Lung (tissue), 11 donors: ENCODE measurements at regions not wholly inside any gene's neighbourhood (a gene's known extent, or its start where the extent isn't known, plus 50 kb on each side); places are given as distances from the start of the nearest gene placed in this dataset.
A peak's percentile ranks its signal among the peaks of the same experiment; 100 is the strongest.
"Not testable (repeated sequence)": the region's sequence is repeated elsewhere in the genome, so short reads cannot be mapped to it uniquely, and the experiment has no call there.

ENCODE experiments used
- ATAC-seq: fragments of 200-7000 bp; cut with Tn5 transposase; one replicate; pipeline ENCODE4 v1.9.1; 2020; ENCODE audit warnings: moderate number of reproducible peaks; ENCODE audit not compliant: insufficient read depth, low FRiP score
- DNase-seq, 3 donors: peaks; one replicate each; pipeline ENCODE4 v3.0.0-alpha.2; 2013 to 2017
- H3K27ac ChIP-seq, 2 donors: one replicate each; pipeline ENCODE4 v1.5.1; 2013; ENCODE audit warnings: mild to moderate bottlenecking in 2 of 2, moderate library complexity in 2 of 2, control low read depth in 1 of 2, inconsistent platforms in 1 of 2, low read depth in 1 of 2, low read length in 1 of 2
- H3K27me3 ChIP-seq, 3 donors: one replicate each; pipeline ENCODE4 v1.5.1; 2013; ENCODE audit warnings: low read length in 2 of 3; ENCODE audit not compliant: control insufficient read depth in 3 of 3, insufficient read depth in 3 of 3
- H3K36me3 ChIP-seq, 4 donors: one replicate each; pipeline ENCODE4 v1.5.1; 2013; ENCODE audit warnings: low read length in 4 of 4, mild to moderate bottlenecking in 1 of 4, moderate library complexity in 1 of 4; ENCODE audit not compliant: control insufficient read depth in 4 of 4, insufficient read depth in 4 of 4
- H3K4me1 ChIP-seq, 5 donors: one replicate each; pipeline ENCODE4 v1.5.1; 2013; ENCODE audit warnings: low read length in 5 of 5, mild to moderate bottlenecking in 2 of 5, moderate library complexity in 1 of 5; ENCODE audit not compliant: control insufficient read depth in 5 of 5, insufficient read depth in 5 of 5
- H3K4me3 ChIP-seq: one replicate; pipeline ENCODE4 v1.5.1; 2013; ENCODE audit warnings: mild to moderate bottlenecking, control low read depth, moderate library complexity
- H3K9ac ChIP-seq, 2 donors: one replicate each; pipeline ENCODE4 v1.5.1; 2013; ENCODE audit warnings: low read length in 2 of 2, control low read depth in 1 of 2; ENCODE audit not compliant: insufficient read depth in 1 of 2
- H3K9me3 ChIP-seq, 4 donors: one replicate each; pipeline ENCODE4 v1.5.1; 2013; ENCODE audit warnings: low read length in 3 of 4, mild to moderate bottlenecking in 1 of 4, moderate library complexity in 1 of 4; ENCODE audit not compliant: control insufficient read depth in 4 of 4, insufficient read depth in 3 of 4
- CTCF ChIP-seq: IDR thresholded peaks from 2 replicates; pipeline ENCODE4 v1.5.1; 2012; ENCODE audit warnings: mild to moderate bottlenecking; ENCODE audit errors: control extremely low read depth, extremely low read depth
- WGBS, 2 donors: extraction: QIAGEN DNeasy Blood & Tissue Kit; methylation state at CpG; one replicate each; pipeline ENCODE4 v1.1.7; 2013; 5-methylcytosine and 5-hydroxymethylcytosine counted together
- donor health status: control.
- donor health status: control.
- donor health status: Bipolar disorder and iron deficiency.
- donor health status: healthy.
- donor health status: DM: yes; HTN: yes; CAD: no.

- no peak overlapping the region for H3K27ac ChIP-seq
- H3K4me3 ChIP-seq: no peak overlapping the region
- TF ChIP-seq CTCF: no peak
- H3K9ac ChIP-seq: no peak overlapping the region
- peaks cover 0 to 20% (median 4%) of the 10 kb centered on the region in 5 donors for H3K4me1 ChIP-seq
- ATAC-seq (no peak), DNase-seq (no peak)
- peaks cover 0 to 5% (median under 1%) of the 10 kb centered on the region in 4 donors for H3K9me3 ChIP-seq
- H3K36me3 ChIP-seq: no peaks in the 10 kb centered on the region
- WGBS, 2 donors: 82 to 95% methylated on average over 4 of the region's 4 CpGs
- H3K27me3 ChIP-seq: no peaks in the 10 kb centered on the region
Observed at GRCh38 chr1:59199719-59200376, 97.0 kb upstream of the FGGY start.

GRCh38 chr1:59201341-59201740 lies 95.6 kb upstream of the FGGY start:
- H3K9ac ChIP-seq: no peak overlapping the region
- H3K4me3 ChIP-seq: no peak overlapping the region
- H3K27ac ChIP-seq: no peak overlapping the region
- no peaks in the 10 kb centered on the region for H3K36me3 ChIP-seq
- ATAC-seq (no peak), DNase-seq (no peak)
- no peaks in the 10 kb centered on the region for H3K27me3 ChIP-seq
- TF ChIP-seq CTCF: no peak
- peaks cover 0 to 20% (median 4%) of the 10 kb centered on the region in 5 donors for H3K4me1 ChIP-seq
- peaks cover 0 to 6% (median under 1%) of the 10 kb centered on the region in 4 donors for H3K9me3 ChIP-seq

GRCh38 chr1:59202455-59202854 lies 94.4 kb upstream of the FGGY start:
- WGBS, 2 donors: 97 to 100% methylated on average over 1 of the region's 1 CpG
- no peak overlapping the region for H3K9ac ChIP-seq
- no peak overlapping the region for H3K27ac ChIP-seq
- no peak for ATAC-seq
- no peaks in the 10 kb centered on the region for H3K27me3 ChIP-seq
- DNase-seq: no peak
- no peaks in the 10 kb centered on the region for H3K36me3 ChIP-seq
- H3K9me3 ChIP-seq: peaks cover 0 to 6% (median under 1%) of the 10 kb centered on the region in 4 donors
- peaks cover 0 to 20% (median 4%) of the 10 kb centered on the region in 5 donors for H3K4me1 ChIP-seq
- H3K4me3 ChIP-seq: no peak overlapping the region
- no peak for TF ChIP-seq CTCF

- H3K4me1 ChIP-seq: peaks cover 0 to 10% (median 0%) of the 10 kb centered on the region in 5 donors
- H3K36me3 ChIP-seq: no peaks in the 10 kb centered on the region
- H3K9ac ChIP-seq: no peak overlapping the region
- H3K27ac ChIP-seq: peak overlapping the region in 1 of 2 donors; percentile 3
- H3K27me3 ChIP-seq: no peaks in the 10 kb centered on the region
- DNase-seq (peak in 1 of 3 donors; percentile 43), ATAC-seq (peak; percentile 41)
- H3K9me3 ChIP-seq: peaks cover 0 to 6% (median under 1%) of the 10 kb centered on the region in 4 donors
- TF ChIP-seq CTCF: no peak
- no peak overlapping the region for H3K4me3 ChIP-seq
- 5 to 24% methylated on average over 1 of the region's 1 CpG for WGBS, 2 donors
Observed at GRCh38 chr1:59204001-59204400, 92.9 kb upstream of the FGGY start.

- H3K9me3 ChIP-seq, ATAC-seq: not testable (repeated sequence)
Observed at GRCh38 chr1:59206616-59207015, 90.3 kb upstream of the FGGY start.

More at GRCh38 chr1:59206616-59207015, 90.3 kb upstream of the FGGY start:
- not testable (repeated sequence) for H3K4me3 ChIP-seq, H3K27ac ChIP-seq, H3K36me3 ChIP-seq, H3K9ac ChIP-seq, H3K4me1 ChIP-seq, H3K27me3 ChIP-seq
- DNase-seq: peak in 2 of 3 donors; percentile 30 to 49
- 44 to 61% methylated on average over 4 of the region's 4 CpGs for WGBS, 2 donors
